Mucosa of gallbladder (tissue), 1 donor: ENCODE measurements at regions not wholly inside any gene's neighbourhood (a gene's known extent, or its start where the extent isn't known, plus 50 kb on each side); places are given as distances from the start of the nearest gene placed in this dataset.

Source experiments
- DNase-seq: peaks from one replicate; pipeline ENCODE4 v3.0.0-alpha.2; 2020; ENCODE audit warnings: low spot score
- donor health status: DM: no; HTN: no; CAD: no.

GRCh38 chr2:128380061-128380889, 61.6 kb upstream of the HS6ST1 start:
- DNase-seq = no peak

GRCh38 chr2:128380961-128381938, 62.6 kb upstream of the HS6ST1 start:
- no peak for DNase-seq

GRCh38 chr2:128384446-128384845, 65.8 kb upstream of the HS6ST1 start:
- DNase-seq = no peak

- no peak for DNase-seq
Measured at GRCh38 chr2:128384956-128385355, 66.3 kb upstream of the HS6ST1 start.

DNA sequence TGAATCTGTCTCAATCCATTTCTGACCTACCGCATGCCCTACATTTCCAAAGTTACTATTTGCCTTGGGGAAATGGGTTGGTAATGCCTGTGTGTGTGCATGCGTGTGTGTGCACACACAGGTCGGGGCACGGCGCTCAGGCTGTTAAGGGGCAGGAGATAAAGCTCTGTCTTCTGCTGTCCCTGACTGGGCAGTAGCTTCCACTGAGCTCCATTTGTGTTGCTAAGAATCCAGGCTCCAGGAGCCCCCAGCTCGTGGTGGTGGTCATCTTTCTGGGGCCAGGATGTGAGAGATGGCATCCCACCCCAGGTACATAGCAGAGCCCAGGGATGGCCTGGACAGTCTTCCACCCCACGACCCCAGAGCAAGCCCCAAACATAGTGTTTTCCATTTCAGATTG, 66.7 kb upstream of the HS6ST1 start:
- no peak for DNase-seq

DNA sequence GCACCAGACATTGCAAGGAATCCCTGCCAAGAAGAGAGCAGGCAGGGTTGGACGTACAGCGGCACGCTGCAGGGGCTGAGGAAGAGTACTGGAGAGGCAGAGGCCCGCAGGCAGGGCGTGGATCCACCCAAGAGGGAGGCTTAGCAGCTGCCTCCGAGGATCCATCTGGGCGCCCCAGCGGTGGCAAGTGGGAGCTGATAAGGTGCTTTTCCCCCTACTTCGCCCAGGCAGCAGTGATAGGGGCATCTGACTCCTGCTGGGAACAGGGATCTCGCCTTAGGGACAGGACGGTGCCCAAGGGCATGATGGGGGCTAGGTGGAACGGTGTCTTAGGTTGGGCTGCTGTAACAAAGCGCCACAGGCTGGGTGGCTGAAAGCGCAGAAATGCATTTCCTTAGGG, 67.4 kb upstream of the HS6ST1 start:
- DNase-seq = no peak

- DNase-seq = no peak
Measured at GRCh38 chr2:128388499-128388941, 69.9 kb upstream of the HS6ST1 start.

GRCh38 chr2:128389388-128390086, 70.9 kb upstream of the HS6ST1 start:
- DNase-seq = no peak

DNA sequence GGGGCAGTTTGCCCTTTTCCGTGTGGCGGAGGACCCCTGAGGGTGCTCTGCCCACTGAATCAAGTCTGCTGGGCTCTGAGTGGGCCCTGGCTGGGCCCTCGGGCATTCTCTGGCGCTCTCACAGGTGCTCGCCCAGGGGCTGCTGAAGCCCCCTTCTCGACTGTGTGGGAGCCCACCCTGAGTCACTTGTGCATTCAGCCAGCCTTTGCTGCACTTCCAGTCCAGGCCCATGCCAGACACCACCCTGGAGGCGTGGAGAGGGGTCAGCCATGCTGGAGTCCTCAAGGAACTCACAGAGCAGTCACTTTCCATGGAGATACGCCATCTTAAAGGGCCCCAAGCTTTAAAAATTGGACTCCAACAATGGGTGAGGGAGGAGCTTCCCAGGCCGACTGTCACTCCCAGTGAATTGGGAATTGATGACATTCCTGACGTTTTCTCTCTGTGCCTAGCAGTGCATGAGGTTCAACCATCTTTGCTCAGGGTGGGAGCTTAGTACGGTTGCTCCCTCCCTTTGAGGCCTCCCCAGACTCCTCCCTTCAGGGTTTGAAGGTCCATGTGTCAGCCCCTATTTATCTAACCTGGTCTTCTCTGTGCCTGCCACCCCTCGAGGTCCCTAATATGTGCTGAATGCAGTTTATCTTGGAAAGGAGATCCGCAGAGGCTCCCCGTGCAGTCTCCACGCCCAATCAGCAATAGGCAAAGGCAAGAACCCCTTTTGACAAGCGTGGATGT, 71.8 kb upstream of the HS6ST1 start:
- no peak for DNase-seq

DNA sequence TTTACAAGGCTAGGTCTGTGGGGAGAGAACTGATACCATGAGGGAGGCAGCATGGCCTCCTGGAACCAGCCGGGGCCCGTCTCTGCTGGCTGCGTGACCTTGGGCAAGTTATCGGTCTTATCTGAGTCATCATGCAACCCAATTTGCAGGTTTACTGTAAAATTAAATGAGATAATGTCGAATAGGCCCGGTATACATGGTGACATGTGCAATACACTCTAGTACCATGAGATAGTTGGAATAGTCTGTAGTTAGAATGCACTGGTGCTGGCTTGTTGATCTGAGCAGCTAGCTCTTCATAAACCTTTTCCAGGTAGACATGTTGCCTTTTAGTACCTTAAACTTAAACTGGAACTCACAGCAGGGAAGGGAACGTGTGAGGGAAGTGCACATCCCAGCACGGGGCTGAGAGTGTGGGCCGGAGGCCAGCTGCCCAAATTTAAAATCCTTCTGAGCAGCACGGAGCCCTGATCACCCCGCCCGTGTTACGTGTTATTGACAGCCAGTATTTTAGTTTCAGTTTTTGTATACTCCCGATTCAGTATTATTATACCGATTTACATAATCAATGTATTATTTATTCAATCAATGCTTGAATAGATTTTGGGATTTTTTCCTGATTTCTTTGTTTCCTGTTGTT, 72.4 kb upstream of the HS6ST1 start:
- DNase-seq = no peak

GRCh38 chr2:128391679-128392078, 73.0 kb upstream of the HS6ST1 start:
- no peak for DNase-seq

DNA sequence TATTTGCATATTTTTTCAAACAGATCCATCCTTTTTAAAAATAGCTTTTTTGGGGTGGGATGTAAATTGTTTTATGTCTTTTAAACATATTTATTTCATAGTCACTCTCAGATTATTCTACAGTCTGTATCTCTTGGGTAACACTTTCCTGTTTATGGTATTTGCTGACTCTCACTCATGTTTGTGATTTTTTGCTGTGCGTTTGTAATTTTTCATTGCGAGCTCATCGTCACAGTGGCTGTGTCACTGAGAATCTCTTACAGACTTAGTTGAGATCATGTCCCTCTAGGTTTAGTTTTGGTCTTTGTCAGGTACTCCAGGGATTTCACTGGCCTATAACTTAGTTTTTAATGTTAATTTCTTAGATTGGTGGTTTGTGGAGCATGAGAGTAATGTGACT, 73.5 kb upstream of the HS6ST1 start:
- DNase-seq = no peak

- DNase-seq = no peak
Measured at GRCh38 chr2:128394007-128394730, 75.5 kb upstream of the HS6ST1 start.

- DNase-seq = no peak
Measured at GRCh38 chr2:128395196-128395595, 76.5 kb upstream of the HS6ST1 start.

DNA sequence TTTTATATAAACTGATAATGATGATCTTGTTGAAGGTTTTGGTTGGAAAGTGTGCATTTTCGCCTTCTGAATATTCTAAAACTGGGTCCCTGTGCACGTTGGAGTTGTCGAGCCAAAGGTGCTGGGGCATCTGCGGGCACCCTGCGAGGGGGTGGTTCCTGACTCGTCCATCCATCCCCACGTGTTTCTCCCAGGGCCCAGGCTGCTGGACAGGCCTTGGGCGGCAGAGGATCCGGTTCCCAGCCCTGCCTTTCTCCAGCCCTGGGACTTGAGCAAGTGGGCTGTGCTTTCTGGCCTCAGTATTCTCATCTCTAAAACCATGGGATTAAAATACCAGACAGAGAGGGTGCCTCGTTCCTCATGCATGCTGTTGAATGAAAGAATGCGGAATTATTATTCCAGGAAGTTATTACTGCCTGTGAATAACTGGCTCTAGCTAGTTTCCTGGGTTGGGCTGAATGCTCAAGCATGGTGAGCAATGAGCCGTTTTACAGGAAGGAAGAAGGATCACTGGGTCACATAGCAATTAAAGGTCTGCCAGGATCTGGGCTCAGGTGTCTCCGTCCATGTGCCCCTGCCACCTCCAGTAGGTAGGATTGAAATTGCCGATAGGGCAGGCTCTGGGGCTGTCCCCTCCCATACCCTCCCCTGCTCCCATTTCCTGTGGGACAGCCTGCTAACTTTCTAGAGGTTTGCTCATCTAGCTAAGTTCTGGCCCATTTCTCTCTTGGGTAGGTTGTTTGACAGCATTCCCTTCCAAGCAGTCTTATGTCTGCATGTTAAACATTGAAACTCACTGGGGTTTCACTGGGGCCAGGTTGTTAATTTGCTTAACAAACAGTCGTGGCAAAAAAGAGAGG, 77.2 kb upstream of the HS6ST1 start:
- peak; percentile 68 for DNase-seq

GRCh38 chr2:128396500-128396891, 77.8 kb upstream of the HS6ST1 start:
- no peak for DNase-seq

DNA sequence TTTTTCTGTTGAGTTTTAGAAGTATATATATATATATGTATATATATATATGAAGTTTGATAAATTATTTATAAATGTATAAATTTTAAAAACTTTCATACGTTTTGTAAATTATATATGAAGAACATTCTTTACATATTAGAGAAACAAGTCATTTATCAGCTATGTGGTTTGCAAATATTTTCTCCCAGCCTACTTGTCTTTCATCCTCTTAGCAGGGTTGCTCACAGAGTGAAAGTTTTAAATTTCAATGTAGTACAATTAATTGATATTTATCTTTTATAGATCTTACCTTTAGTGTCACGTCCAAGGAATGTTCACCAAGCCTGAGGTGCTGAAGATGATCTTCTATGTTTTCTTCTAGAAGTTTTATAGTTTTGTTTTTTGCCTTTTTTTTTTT, 78.3 kb upstream of the HS6ST1 start:
- no peak for DNase-seq

DNA sequence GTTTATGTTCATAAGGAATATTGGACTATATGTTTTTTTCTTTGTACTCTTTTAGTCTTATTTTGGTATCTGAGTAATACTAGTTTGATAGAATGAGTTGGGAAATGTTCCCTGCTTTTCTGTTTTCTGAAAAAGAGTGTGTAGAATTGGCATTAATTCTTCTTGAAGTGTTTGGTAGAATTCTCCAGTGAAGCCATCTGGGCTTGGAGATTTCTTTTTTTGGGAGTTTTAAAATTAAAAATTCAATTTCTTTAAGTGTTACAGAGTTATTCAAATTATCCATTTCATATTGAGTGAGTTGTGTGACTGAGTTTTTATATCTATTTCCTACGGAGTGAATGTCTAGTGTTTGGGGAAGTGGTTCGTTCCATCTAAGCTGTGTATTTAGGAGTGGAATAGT, 80.6 kb upstream of the HS6ST1 start:
- DNase-seq = no peak

DNA sequence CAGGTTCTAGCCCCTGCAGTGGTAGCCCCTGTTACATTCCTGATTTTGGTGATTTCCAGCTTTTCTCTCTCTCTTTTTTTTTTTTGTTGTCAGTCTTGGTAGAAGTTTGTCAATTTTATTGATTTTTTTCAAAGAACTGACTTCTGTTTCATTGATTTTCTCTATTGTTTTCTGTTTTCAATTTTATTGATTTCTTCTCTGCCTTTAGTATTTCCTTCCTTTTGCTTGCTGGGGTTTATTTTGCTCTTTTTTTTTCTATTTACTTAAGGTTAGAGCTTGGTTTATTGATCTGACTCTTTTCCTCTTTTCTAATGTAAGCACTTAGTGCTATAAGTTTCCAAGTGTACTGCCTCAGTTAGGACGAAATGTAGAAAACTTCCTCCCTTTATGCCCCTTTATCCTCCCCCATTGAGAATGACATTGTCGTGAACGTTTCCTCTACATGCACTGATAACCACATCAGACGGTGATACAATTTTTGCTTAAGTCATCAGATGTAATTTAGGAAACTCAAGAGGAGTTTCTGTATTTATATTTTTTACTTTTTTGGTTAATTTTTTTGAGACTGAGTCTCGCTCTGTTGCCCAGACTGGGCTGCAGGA, 81.1 kb upstream of the HS6ST1 start:
- DNase-seq = no peak
